CD4-positive, alpha-beta T cell (primary cell): ENCODE measurements at regions not wholly inside any gene's neighbourhood (a gene's known extent, or its start where the extent isn't known, plus 50 kb on each side); places are given as distances from the start of the nearest gene placed in this dataset.

Source experiments
- ATAC-seq: fragments of 200-7000 bp; cut with Tn5 transposase; one replicate; pipeline ENCODE4 v1.10.0; 2022; ENCODE audit warnings: mild to moderate bottlenecking; ENCODE audit not compliant: poor library complexity
- CTCF ChIA-PET: fragments of 350-600 bp; sonication (Branson Sonifier 250); formaldehyde crosslinking; loops from one replicate; lab custom pipeline; 2021; ENCODE audit warnings: antibody characterized with exemption, inconsistent platforms; lab: Charles Lee
- POLR2A ChIA-PET: fragments of 350-600 bp; sonication (Branson Sonifier 250); formaldehyde crosslinking; loops from one replicate; lab custom pipeline; 2021; ENCODE audit warnings: antibody characterized with exemption, inconsistent platforms; lab: Charles Lee
- DNase-seq, 14 experiments: peaks; one replicate each; pipeline ENCODE4 v3.0.0-alpha.2; 2013 to 2020; ENCODE audit warnings: mixed read lengths in 2 of 14
- H3K27ac ChIP-seq, 2 donors: one replicate each; pipeline versions ENCODE4 v1.5.1 to v1.7.0; 2013; ENCODE audit warnings: low read length in 2 of 2, low read depth in 1 of 2, mild to moderate bottlenecking in 1 of 2
- H3K27me3 ChIP-seq, 2 experiments: 1 replicate in 1 of 2; 2 replicates in 1 of 2; pipeline versions ENCODE4 v1.6.1 to v1.7.0; 2013; ENCODE audit warnings: low read length in 2 of 2, control low read depth in 1 of 2, mild to moderate bottlenecking in 1 of 2, moderate library complexity in 1 of 2; ENCODE audit not compliant: insufficient read depth in 2 of 2, control insufficient read depth in 1 of 2
- H3K36me3 ChIP-seq: one replicate; pipeline ENCODE4 v1.6.1; 2013; ENCODE audit warnings: low read length, control low read depth; ENCODE audit not compliant: insufficient read depth
- H3K4me1 ChIP-seq: one replicate; pipeline ENCODE4 v1.6.1; 2013; ENCODE audit warnings: low read length, control low read depth; ENCODE audit not compliant: insufficient read depth
- H3K4me3 ChIP-seq: one replicate; pipeline ENCODE4 v1.5.1; 2013; ENCODE audit warnings: mild to moderate bottlenecking, low read length, moderate library complexity
- H3K9me3 ChIP-seq, 2 experiments: 1 replicate in 1 of 2; 2 replicates in 1 of 2; pipeline versions ENCODE4 v1.6.1 to v1.7.0; 2013; ENCODE audit warnings: low read length in 2 of 2, mild to moderate bottlenecking in 2 of 2, control low read depth in 1 of 2, moderate library complexity in 1 of 2; ENCODE audit not compliant: control insufficient read depth in 1 of 2, insufficient read depth in 1 of 2
- H3K27ac Mint-ChIP-seq: one replicate; pipeline ENCODE4 v1.8.0; 2020; ENCODE audit warnings: mixed read lengths
- H3K27me3 Mint-ChIP-seq: one replicate; pipeline ENCODE4 v1.8.0; 2021; ENCODE audit warnings: mixed read lengths
- H3K36me3 Mint-ChIP-seq: one replicate; pipeline ENCODE4 v1.8.0; 2021; ENCODE audit warnings: low read depth, mixed read lengths
- H3K4me1 Mint-ChIP-seq: one replicate; pipeline ENCODE4 v1.8.0; 2021; ENCODE audit warnings: low read depth, mixed read lengths
- H3K4me3 Mint-ChIP-seq: one replicate; pipeline ENCODE4 v1.8.0; 2020; ENCODE audit warnings: mild to moderate bottlenecking, mixed read lengths
- H3K9me3 Mint-ChIP-seq: one replicate; pipeline ENCODE4 v1.8.0; 2020; ENCODE audit warnings: mixed read lengths
- CTCF ChIP-seq: fragments of 200-600 bp; IDR thresholded peaks from one replicate; pipeline ENCODE4 v1.8.0; 2022; ENCODE audit warnings: antibody characterized with exemption, mild to moderate bottlenecking
- intact Hi-C, 2 experiments: fragments of 100-400 bp; cut with DNase I in 1 of 2; cut with micrococcal nuclease in 1 of 2; formaldehyde crosslinking; loops; one replicate each; pipeline versions ENCODE4 v1.15.1 to v1.9.0; 2023 to 2025; cut with DNase I, micrococcal nuclease

DNA sequence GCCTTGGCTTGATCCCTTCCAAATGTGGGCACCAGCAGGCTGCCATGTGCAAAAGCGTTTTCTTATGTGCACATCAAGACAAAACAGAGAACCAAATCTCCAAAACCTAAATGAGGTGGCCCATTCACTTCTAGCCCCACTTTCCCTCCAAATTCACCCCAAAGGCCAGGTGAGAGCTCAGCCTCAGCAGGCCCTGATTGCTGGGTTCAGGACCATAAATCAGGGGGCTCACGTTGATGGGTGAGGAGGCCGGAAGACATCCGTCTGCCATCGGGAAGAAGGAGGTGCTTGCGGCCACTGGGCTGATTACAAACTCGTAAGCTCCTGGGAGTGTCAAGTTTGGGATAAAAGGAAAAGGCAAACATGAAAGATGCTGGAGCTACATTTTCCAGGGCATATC is 86.7 kb upstream of the CLDN14 start:
- Histone ChIP-seq H3K36me3 (no peaks in the 10 kb centered on the region), H3K9me3 (no peaks in the 10 kb centered on the region), H3K4me3 (no peak overlapping the region), H3K4me1 (no peaks in the 10 kb centered on the region), H3K27ac (no peak overlapping the region), H3K27me3 (peaks cover 10 to 11% of the 10 kb centered on the region in 2 experiments)
- intact Hi-C loops = no loop called here
- no peak for ATAC-seq
- no peak for DNase-seq
- POLR2A ChIA-PET = no interaction called here
- Mint-ChIP-seq H3K27ac (no peak overlapping the region), H3K9me3 (no peaks in the 10 kb centered on the region), H3K27me3 (peaks cover 51% of the 10 kb centered on the region), H3K36me3 (no peaks in the 10 kb centered on the region), H3K4me3 (no peak overlapping the region), H3K4me1 (no peaks in the 10 kb centered on the region)
- CTCF ChIA-PET = no interaction called here
- no peak for TF ChIP-seq CTCF

GRCh38 chr21:36567216-36567885 is 87.4 kb upstream of the CLDN14 start:
- H3K4me3 ChIP-seq = no peak overlapping the region
- H3K27ac ChIP-seq = no peak overlapping the region
- intact Hi-C loops = no loop called here
- H3K9me3 Mint-ChIP-seq = no peaks in the 10 kb centered on the region
- no peak overlapping the region for H3K27ac Mint-ChIP-seq
- H3K36me3 Mint-ChIP-seq = no peaks in the 10 kb centered on the region
- H3K36me3 ChIP-seq = no peaks in the 10 kb centered on the region
- CTCF ChIA-PET = no interaction called here
- ATAC-seq = no peak
- H3K27me3 Mint-ChIP-seq = peaks cover 51% of the 10 kb centered on the region
- H3K4me3 Mint-ChIP-seq = no peak overlapping the region
- no peaks in the 10 kb centered on the region for H3K4me1 Mint-ChIP-seq
- POLR2A ChIA-PET = no interaction called here
- H3K9me3 ChIP-seq = no peaks in the 10 kb centered on the region
- H3K4me1 ChIP-seq = no peaks in the 10 kb centered on the region
- DNase-seq = no peak
- peaks cover 10 to 11% of the 10 kb centered on the region in 2 experiments for H3K27me3 ChIP-seq
- no peak for TF ChIP-seq CTCF

- no peak overlapping the region for H3K27ac Mint-ChIP-seq
- no peaks in the 10 kb centered on the region for H3K9me3 Mint-ChIP-seq
- no peak overlapping the region for H3K4me3 ChIP-seq
- no peak for TF ChIP-seq CTCF
- no peaks in the 10 kb centered on the region for H3K4me1 ChIP-seq
- ChIA-PET CTCF (no interaction called here), POLR2A (no interaction called here)
- H3K9me3 ChIP-seq = no peaks in the 10 kb centered on the region
- no peak for DNase-seq
- H3K36me3 ChIP-seq = no peaks in the 10 kb centered on the region
- H3K36me3 Mint-ChIP-seq = no peaks in the 10 kb centered on the region
- H3K27me3 Mint-ChIP-seq = peaks cover 38% of the 10 kb centered on the region
- no peak overlapping the region for H3K27ac ChIP-seq
- no peaks in the 10 kb centered on the region for H3K4me1 Mint-ChIP-seq
- no peak for ATAC-seq
- no peak overlapping the region for H3K4me3 Mint-ChIP-seq
- H3K27me3 ChIP-seq = peaks cover 0 to 2% of the 10 kb centered on the region in 2 experiments
- intact Hi-C loops = no loop called here
Observed at GRCh38 chr21:36569511-36569910, 89.6 kb upstream of the CLDN14 start.
